ENCODE measurements at regions not wholly inside any gene's neighbourhood (a gene's known extent, or its start where the extent isn't known, plus 50 kb on each side); places are given as distances from the start of the nearest gene placed in this dataset.
"Not testable (repeated sequence)": the region's sequence is repeated elsewhere in the genome, so short reads cannot be mapped to it uniquely, and the experiment has no call there.

DNA sequence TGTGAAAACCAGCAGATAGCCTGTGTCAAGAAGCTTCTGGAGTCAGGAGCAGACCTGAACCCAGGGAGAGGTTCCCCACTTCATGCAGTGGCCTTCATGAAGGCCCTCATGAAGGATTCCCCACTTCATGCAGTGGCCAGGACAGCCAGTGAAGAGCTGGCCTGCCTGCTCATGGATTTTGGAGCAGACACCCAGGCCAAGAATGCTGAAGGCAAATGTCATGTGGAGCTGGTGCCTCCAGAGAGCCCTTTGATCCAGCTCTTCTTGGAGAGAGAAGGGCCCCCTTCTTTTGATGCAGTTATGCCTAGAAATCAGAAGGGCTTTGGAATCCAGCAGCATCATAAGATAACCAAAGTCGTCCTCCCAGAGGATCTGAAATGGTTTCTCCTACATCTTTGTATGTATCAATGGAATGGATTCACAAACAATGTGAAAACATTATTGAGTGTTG lies 103.9 kb upstream of the CHD2 start:
- H3K4me2 ChIP-seq (ENCODE audit: low read depth, low read length, poor library complexity, severe bottlenecking): no peak overlapping the region
- no peak overlapping the region for H3K9ac ChIP-seq (ENCODE audit: low read length)
- H2AFZ ChIP-seq (ENCODE audit: low read depth, low read length, severe bottlenecking): no peak overlapping the region

DNA sequence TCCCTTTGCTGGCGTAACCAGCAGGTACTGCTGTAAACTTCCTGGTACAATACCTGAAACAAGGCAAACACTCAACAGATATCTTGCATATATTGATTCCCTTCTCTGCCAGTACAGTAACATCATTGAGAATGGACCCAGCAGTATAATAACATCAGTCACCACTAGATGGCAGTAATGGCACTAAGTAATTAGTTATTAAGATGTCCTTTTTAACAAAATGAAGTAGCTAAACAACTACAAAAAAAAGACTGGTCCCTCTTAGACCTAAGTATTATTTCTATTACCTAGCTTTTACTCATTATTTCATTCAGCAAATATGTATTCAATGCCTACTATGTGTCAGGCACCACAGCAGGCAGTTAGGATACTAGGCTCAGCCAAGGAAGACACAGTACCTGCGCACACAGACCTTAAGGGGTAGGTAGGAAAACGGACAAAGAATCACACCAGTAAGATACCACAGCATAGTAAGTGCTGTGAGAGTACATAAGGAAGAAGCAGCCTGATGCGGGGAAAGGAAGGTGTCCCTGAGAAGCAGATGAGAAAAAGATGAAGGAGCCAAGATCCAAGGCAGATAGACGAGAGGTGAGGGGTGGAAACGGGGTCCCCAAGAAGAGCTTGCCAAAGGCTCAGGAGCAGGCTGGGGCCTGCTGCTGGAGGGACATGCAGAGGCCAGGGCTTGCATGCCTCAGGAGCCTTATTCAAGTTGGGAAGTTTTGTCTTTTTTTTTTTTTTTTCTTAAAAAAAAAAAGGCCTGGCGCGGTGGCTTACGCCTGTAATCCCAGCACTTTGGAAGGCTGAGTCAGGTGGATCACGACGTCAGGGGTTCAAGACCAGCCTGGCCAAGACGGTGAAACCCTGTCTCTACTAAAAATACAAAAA lies 102.7 kb upstream of the CHD2 start:
- Histone ChIP-seq H3K36me3 (ENCODE audit: low read length) (no peaks in the 10 kb centered on the region), H3K27me3 (ENCODE audit: low read length) (no peaks in the 10 kb centered on the region), H3K4me3 (ENCODE audit: insufficient read depth, low read length, poor library complexity, severe bottlenecking) (no peak overlapping the region), H3K27ac (ENCODE audit: low read depth, low read length) (no peak overlapping the region), H3K9me2 (replicated peaks; ENCODE audit: insufficient read depth, low read length) (no peaks in the 10 kb centered on the region), H2AFZ (ENCODE audit: low read depth, low read length, severe bottlenecking) (peak overlapping the region; percentile 64), H3K79me2 (ENCODE audit: insufficient read depth, low read length) (no peaks in the 10 kb centered on the region), H3F3A (ENCODE audit: insufficient read depth) (no peaks in the 10 kb centered on the region), H3K9ac (ENCODE audit: low read length) (no peak overlapping the region), H4K20me1 (ENCODE audit: low read depth, low read length) (no peaks in the 10 kb centered on the region), H3K4me2 (ENCODE audit: low read depth, low read length, poor library complexity, severe bottlenecking) (no peak overlapping the region), H3K9me3 (ENCODE audit: insufficient read depth, low read length) (no peaks in the 10 kb centered on the region)
- no peak for TF ChIP-seq EZH2phosphoT487 (conservative IDR thresholded peaks at IDR 0.05; ENCODE audit: low read length)
- TF ChIP-seq, protein P1, sequence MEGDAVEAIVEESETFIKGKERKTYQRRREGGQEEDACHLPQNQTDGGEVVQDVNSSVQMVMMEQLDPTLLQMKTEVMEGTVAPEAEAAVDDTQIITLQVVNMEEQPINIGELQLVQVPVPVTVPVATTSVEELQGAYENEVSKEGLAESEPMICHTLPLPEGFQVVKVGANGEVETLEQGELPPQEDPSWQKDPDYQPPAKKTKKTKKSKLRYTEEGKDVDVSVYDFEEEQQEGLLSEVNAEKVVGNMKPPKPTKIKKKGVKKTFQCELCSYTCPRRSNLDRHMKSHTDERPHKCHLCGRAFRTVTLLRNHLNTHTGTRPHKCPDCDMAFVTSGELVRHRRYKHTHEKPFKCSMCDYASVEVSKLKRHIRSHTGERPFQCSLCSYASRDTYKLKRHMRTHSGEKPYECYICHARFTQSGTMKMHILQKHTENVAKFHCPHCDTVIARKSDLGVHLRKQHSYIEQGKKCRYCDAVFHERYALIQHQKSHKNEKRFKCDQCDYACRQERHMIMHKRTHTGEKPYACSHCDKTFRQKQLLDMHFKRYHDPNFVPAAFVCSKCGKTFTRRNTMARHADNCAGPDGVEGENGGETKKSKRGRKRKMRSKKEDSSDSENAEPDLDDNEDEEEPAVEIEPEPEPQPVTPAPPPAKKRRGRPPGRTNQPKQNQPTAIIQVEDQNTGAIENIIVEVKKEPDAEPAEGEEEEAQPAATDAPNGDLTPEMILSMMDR (IDR thresholded peaks at IDR 0.05; ENCODE audit: insufficient read depth, low read length, poor library complexity, severe bottlenecking): peak; percentile 69

More for the DNA sequence above, 103.9 kb upstream of the CHD2 start:
- Histone ChIP-seq H3K27ac (ENCODE audit: low read depth, low read length) (no peak overlapping the region), H3K9me3 (ENCODE audit: insufficient read depth, low read length) (no peaks in the 10 kb centered on the region), H3K79me2 (ENCODE audit: insufficient read depth, low read length) (no peaks in the 10 kb centered on the region), H3F3A (ENCODE audit: insufficient read depth) (no peaks in the 10 kb centered on the region), H3K36me3 (ENCODE audit: low read length) (no peaks in the 10 kb centered on the region), H3K4me3 (ENCODE audit: insufficient read depth, low read length, poor library complexity, severe bottlenecking) (no peak overlapping the region), H4K20me1 (ENCODE audit: low read depth, low read length) (no peaks in the 10 kb centered on the region), H3K9me2 (replicated peaks; ENCODE audit: insufficient read depth, low read length) (no peaks in the 10 kb centered on the region), H3K27me3 (ENCODE audit: low read length) (no peaks in the 10 kb centered on the region)
- TF ChIP-seq, protein P1 (IDR thresholded peaks at IDR 0.05; ENCODE audit: insufficient read depth, low read length, poor library complexity, severe bottlenecking): no peak
- no peak for TF ChIP-seq EZH2phosphoT487 (conservative IDR thresholded peaks at IDR 0.05; ENCODE audit: low read length)

DNA sequence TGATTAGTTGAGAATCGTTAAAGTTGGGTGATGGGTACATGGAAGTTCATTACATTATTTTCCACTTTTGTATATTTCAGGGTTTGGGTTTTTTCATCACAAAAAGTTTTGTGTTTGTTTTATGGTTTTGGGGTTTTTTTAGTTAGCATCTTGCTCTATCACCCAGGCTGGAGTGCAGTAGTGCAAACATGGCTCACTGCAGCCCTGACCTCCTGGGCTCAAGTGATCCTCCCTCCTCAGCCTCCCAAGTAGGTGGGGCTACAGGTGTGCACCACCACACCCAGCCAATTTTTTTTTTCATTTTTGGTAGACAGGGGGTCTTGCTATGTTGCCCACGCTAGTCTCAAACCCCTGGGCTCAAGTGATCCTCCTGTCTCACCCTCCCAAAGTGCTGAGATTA lies 100.1 kb upstream of the CHD2 start:
- H2AFZ ChIP-seq (ENCODE audit: low read depth, low read length, severe bottlenecking): no peak overlapping the region
- no peaks in the 10 kb centered on the region for H3K36me3 ChIP-seq (ENCODE audit: low read length)
- H4K20me1 ChIP-seq (ENCODE audit: low read depth, low read length): no peaks in the 10 kb centered on the region
- no peaks in the 10 kb centered on the region for H3K79me2 ChIP-seq (ENCODE audit: insufficient read depth, low read length)
- no peak overlapping the region for H3K9ac ChIP-seq (ENCODE audit: low read length)
- H3K4me2 ChIP-seq (ENCODE audit: low read depth, low read length, poor library complexity, severe bottlenecking): no peak overlapping the region
- no peak overlapping the region for H3K27ac ChIP-seq (ENCODE audit: low read depth, low read length)
- H3K27me3 ChIP-seq (ENCODE audit: low read length): no peaks in the 10 kb centered on the region
- H3K4me3 ChIP-seq (ENCODE audit: insufficient read depth, low read length, poor library complexity, severe bottlenecking): no peak overlapping the region
- H3F3A ChIP-seq (ENCODE audit: insufficient read depth): no peaks in the 10 kb centered on the region
- no peak for TF ChIP-seq EZH2phosphoT487 (conservative IDR thresholded peaks at IDR 0.05; ENCODE audit: low read length)
- TF ChIP-seq, protein P1 (IDR thresholded peaks at IDR 0.05; ENCODE audit: insufficient read depth, low read length, poor library complexity, severe bottlenecking): no peak
- H3K9me3 ChIP-seq (ENCODE audit: insufficient read depth, low read length): no peaks in the 10 kb centered on the region
- H3K9me2 ChIP-seq (replicated peaks; ENCODE audit: insufficient read depth, low read length): no peaks in the 10 kb centered on the region

DNA sequence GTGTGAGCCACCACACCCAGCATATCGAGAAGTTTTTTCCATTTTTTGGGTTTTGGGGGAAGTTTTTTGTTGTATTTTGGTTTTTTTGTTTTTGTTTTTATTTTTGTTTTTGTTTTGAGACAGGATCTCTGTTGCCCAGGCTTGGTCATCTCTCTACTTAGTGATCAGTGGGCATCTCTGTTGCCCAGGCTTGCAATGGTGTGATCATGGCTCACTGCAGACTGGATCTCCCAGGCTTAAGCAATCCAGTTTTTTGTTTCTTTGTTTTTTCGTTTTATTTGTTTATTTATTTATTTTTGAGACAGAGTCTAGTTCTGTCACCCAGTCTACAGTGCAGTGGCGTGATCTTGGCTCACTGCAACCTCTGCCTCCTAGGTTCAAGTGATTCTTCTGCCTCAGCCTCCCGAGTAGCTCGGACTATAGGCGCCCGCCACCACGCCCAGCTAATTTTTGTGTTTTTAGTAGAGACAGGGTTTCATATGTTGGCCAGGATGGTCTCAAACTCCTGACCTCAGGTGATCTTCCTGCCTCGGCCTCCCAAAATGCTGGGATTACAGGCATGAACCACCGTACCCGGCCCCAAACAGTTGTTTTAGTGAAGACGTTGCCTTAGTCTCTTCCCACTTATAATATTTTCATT lies 99.6 kb upstream of the CHD2 start:
- H3K9me3 ChIP-seq (ENCODE audit: insufficient read depth, low read length); H3K9me2 ChIP-seq (replicated peaks; ENCODE audit: insufficient read depth, low read length); H4K20me1 ChIP-seq (ENCODE audit: low read depth, low read length); H3K4me2 ChIP-seq (ENCODE audit: low read depth, low read length, poor library complexity, severe bottlenecking); H3K36me3 ChIP-seq (ENCODE audit: low read length); H3F3A ChIP-seq (ENCODE audit: insufficient read depth); H3K4me3 ChIP-seq (ENCODE audit: insufficient read depth, low read length, poor library complexity, severe bottlenecking); H3K9ac ChIP-seq (ENCODE audit: low read length); H3K79me2 ChIP-seq (ENCODE audit: insufficient read depth, low read length); H3K27me3 ChIP-seq (ENCODE audit: low read length); H3K27ac ChIP-seq (ENCODE audit: low read depth, low read length); H2AFZ ChIP-seq (ENCODE audit: low read depth, low read length, severe bottlenecking): not testable (repeated sequence)

DNA sequence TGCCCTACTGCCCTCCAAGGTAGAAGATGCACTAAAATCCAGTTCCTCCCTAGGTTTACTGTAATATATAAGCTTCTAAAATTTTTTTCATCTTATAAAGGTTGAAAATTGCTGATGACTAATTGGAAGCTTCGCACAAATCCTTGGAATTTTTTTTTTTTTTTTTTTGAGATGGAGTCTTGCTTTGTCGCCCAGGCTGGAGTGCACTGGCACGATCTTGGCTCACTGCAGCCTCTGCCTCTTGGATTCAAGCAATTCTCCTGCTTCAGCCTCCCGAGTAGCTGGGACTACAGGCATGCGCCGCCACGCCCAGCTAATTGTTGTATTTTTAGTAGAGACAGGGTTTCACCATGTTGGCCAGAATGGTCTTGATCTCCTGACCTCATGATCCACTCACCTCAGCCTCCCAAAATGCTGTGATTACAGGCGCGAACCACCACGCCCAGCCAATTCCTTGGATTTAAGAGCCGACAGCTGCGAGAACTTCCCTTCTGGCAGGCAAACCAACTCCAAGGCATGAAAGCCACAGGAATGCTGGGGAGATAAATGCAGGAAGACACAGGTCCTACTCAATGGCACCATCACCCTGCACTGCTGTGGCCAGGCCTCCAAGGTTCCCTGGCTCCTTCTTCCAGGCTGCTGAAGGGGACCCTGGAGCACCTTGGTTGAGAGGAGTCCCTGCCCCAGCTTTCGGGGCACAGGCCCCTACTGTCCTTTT lies 98.9 kb upstream of the CHD2 start:
- H3K27me3 ChIP-seq (ENCODE audit: low read length); H3K27ac ChIP-seq (ENCODE audit: low read depth, low read length); H4K20me1 ChIP-seq (ENCODE audit: low read depth, low read length); H3K9ac ChIP-seq (ENCODE audit: low read length); H3K36me3 ChIP-seq (ENCODE audit: low read length); H3F3A ChIP-seq (ENCODE audit: insufficient read depth); H3K79me2 ChIP-seq (ENCODE audit: insufficient read depth, low read length); H3K4me2 ChIP-seq (ENCODE audit: low read depth, low read length, poor library complexity, severe bottlenecking); H2AFZ ChIP-seq (ENCODE audit: low read depth, low read length, severe bottlenecking); H3K9me3 ChIP-seq (ENCODE audit: insufficient read depth, low read length); H3K9me2 ChIP-seq (replicated peaks; ENCODE audit: insufficient read depth, low read length); H3K4me3 ChIP-seq (ENCODE audit: insufficient read depth, low read length, poor library complexity, severe bottlenecking): not testable (repeated sequence)

All from SU-DHL-6 (cell line).